Middle frontal gyrus (tissue), 1 donor: ENCODE measurements at regions not wholly inside any gene's neighbourhood (a gene's known extent, or its start where the extent isn't known, plus 50 kb on each side); places are given as distances from the start of the nearest gene placed in this dataset.
"Not testable (repeated sequence)": the region's sequence is repeated elsewhere in the genome, so short reads cannot be mapped to it uniquely, and the experiment has no call there.

Source experiments
- DNase-seq: peaks from one replicate; pipeline ENCODE4 v3.0.0-alpha.2; 2015; ENCODE audit warnings: low spot score; ENCODE audit errors: extremely low spot score

- no peak for DNase-seq
These were observed 353.3 kb upstream of the CLINT1 start for GRCh38 chr5:158212237-158212636.

DNA sequence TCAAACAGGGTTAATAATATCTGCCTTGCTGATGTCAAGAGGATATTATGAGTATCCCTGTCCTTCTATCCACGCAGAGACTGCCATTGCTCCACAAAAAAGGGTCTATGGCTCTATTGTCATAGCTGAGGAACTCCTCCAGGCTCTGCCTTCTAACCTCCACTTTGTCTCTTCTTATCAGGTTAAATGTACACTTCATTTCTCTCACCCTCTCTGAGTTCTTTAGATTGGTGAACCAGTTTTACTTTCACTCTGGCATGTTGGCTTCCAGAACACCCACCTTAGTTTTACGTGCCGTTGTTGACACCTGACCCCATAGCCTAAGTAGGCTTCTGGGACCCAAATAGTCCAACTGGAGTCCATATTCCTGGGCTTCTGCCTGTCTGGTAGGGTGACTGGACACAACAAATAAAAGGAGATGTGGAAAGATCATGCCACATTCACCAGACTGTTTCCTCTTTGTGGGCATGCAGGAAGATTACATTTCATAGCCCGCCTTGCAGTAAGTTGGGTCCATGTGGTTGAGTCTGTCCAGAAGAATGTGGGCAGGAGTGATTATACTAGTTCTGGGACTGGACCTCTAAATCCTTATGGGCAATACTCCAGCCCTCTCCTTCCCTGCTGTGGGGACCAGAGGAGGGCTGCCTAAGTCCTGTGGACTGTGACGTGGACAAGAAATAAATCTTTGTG, 350.4 kb upstream of the CLINT1 start:
- DNase-seq, result no peak

DNA sequence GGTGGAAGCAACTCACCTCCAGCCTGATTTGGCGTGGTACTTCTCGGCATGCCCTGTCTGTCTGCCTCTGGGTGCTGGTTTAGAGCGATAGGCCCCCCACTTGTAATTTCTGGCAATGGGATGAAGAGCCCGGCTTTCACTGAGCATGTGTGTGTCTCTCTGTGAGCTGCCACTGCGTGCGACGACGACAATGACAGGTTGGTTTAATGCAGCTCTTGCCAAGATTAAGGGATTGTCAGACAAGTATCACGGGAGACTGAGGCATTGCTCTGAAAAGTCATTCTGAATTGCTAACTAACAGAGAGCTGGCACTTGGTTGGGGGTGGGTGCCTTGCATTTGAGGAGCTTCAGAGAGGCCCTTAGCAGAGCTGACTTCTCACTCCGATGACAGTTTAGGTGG, 348.8 kb upstream of the CLINT1 start:
- no peak for DNase-seq

- DNase-seq, result no peak
These were observed 347.0 kb upstream of the CLINT1 start for GRCh38 chr5:158205992-158206391.

- peak; percentile 40 for DNase-seq
These were observed 344.3 kb upstream of the CLINT1 start for GRCh38 chr5:158203261-158203660.

GRCh38 chr5:158202801-158203200, 343.9 kb upstream of the CLINT1 start:
- DNase-seq, result no peak

DNA sequence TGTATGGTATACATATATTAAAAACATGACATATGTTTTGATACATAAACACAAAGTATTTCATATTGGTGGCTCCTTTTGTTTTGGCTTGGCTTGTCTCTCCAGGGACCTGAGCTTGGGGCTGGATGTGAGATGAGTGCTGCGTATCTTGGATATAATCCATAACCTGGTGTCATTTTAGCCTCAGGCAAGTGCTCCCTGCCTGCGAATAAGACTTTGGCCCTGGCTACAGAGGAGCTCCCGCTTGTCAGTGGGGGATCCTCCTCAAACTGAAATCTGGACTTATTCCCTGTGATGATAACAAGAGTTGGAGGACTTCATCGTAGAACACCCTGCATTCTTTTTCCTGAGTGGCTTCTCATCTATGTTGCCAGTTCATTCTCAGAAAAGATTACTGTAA, 341.7 kb upstream of the CLINT1 start:
- DNase-seq, result no peak

DNA sequence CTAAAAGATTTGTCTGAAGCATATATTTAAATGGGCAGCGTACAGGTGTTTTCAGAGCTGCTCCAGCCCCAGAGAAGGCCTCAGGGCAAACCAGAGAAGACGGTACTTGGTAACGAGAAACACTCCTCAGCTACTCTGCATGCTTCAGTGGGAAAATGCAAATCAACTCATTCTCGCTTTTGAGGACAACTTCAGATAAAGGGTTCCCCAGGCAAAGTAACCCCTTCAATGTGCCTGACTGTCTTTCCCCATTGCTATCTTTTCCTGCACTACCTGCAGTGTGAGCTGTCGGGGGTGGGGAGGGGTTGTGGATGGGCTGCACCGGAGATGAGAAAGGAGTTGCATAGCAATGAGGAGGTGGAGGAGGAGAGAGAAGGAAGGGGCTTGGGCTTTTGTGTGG, 339.7 kb upstream of the CLINT1 start:
- DNase-seq, result no peak

- no peak for DNase-seq
These were observed 336.7 kb upstream of the CLINT1 start for GRCh38 chr5:158195416-158196210.

GRCh38 chr5:158194561-158194976, 335.6 kb upstream of the CLINT1 start:
- no peak for DNase-seq

GRCh38 chr5:158193395-158193794, 334.4 kb upstream of the CLINT1 start:
- DNase-seq, result not testable (repeated sequence)

DNA sequence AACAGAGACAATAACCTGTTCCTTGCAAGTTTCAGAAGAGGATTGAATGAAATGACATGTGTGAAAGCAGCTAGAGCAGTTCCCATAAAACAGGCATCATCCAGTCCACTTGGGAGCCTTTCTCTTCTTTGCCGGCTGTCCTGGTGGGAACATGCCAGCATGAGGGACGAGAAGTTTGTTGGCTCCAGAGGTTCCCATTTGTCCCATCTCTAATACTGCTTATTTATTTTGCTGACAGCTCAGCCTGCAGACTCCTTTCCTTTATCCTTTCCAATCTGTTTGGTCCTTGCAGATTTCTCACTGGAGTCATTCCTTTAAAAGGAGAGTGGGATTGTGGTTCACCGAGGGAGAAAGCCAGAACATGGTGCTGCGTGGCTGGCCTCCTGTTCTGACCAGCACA, 321.5 kb upstream of the CLINT1 start:
- DNase-seq, result no peak

GRCh38 chr5:158179271-158179670, 320.3 kb upstream of the CLINT1 start:
- no peak for DNase-seq

DNA sequence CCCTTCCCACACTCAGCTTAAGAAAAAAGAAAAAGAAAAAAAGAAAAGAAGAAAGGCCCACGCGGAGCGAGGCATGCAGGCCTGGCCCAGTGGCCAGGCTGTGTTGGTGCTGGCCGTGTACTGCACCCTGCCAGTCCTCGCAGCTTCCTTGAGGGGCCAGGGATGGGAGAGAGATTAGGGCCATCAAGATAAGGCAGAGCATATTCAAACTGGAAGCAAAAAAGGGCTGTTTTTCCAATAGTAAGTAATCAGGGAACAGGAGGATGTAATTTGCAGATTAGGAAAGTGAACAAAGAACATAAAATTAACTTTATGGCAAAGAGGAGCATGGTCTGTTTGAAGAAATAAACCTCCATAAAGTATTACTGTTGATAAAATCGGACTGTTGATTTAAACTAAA, 319.6 kb upstream of the CLINT1 start:
- no peak for DNase-seq

GRCh38 chr5:158177146-158177545, 318.2 kb upstream of the CLINT1 start:
- DNase-seq, result no peak

DNA sequence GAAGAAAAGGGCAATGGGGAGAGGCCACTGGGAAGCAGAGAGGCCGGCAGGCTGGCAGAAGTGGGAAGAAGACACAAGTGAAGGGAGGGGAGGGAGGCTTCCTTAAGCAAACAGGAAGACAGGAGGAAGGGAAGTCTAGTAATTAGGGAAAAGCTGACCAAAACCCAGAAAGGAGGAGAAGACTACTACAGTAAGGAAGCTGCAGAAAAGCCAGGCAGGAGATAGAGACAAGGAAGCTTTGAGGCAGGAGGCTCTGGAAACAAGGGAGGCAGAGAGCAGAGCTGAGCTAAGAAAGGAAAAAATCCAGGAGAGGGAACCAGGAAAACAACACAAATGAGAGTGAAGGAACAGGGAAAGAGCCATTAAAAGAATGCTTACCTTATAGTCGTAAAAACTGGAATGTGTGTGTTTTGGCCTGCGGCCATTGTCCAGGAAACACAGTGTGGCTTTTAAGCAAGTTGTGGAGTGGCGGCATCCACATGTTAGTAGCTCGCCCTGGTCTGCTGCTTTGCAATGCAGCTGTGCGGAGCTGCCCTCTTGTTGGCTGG, 317.1 kb upstream of the CLINT1 start:
- no peak for DNase-seq

DNA sequence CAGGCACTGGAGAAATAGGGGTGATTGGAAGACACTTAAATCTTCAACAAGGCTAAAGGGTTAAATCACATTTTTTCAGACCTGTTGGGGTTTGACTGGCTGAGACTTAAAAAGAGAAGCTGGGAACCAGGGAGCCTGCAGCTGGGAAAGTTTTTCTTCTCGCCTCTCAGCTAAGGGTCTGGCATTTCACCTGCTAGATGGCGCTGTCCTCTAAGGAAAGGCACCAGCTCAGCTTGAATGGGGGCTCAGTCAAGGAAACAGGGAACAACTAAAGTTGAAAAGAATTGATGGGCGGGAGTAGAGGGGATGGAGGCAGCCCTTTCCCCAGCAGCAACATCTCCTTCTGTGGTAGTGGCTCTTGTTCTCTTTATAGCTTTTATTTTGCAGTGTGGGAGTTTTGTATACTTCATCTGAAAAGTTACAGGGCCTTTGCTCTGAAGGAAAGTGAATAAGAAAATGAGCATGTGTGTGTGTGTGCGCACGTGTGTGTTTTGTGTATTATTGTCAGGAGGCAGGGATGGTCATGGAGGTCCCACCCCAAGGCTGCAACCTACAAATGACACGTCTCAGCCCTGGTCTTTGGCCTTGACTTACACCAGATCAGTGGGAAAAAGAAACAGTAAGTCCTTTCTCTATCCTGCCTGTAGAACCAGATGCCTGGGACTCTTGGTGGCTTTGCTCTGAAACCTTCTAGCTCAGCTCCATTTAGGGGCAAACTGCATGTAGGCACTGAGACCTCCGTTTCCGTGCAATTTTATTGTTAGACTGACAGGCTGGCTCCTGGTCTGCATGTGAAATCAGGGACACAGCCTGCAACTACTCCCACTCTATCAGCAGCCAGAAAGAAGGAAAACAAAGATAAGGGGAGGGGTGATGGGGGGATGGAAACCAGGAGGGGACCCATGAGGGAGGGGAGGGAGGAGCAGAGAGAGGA, 316.2 kb upstream of the CLINT1 start:
- peak; percentile 58 for DNase-seq

GRCh38 chr5:158174026-158174425, 315.1 kb upstream of the CLINT1 start:
- no peak for DNase-seq

GRCh38 chr5:158172005-158172404, 313.1 kb upstream of the CLINT1 start:
- no peak for DNase-seq

GRCh38 chr5:158170534-158170933, 311.6 kb upstream of the CLINT1 start:
- DNase-seq, result no peak

DNA sequence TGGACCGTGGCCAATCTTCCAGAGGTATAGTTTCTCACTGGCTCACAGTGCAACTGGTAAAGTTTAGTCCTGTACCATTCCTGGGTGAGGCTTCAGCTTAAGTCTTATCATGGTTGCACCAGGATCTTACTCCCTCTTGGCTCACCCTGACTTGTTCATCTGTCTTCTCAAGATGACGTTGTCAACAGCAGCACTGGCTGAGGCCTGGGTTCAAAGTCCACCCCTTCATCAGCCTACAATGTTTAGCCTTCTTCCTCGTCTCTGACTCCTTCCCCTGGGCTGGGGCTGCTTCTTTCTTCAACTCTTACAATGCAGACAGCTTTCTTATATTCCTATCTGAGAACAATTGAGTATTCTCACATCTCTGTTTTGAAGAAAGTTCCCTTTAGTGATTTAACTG, 311.1 kb upstream of the CLINT1 start:
- no peak for DNase-seq

DNA sequence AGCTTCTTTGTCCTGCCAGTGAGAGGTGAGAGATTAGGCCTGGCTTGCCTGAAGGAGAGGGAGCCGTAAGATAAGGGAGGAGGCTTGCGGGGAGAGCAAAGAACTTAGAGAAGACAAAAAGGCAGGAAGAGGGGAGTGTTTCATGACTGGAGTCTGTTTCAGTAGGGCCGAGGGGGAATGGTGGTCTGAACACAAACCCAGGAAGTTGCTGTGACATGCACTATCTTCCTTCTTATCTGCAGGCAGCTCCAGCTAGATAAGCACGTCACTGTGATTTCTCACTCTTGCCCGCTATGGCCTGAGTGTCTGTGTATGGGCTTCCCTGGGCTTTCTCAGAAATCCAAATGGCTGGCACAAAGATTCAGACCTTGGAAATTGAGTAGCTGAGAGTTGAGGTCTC, 307.5 kb upstream of the CLINT1 start:
- DNase-seq, result no peak
